Type B pancreatic cell (in vitro differentiated cells): ENCODE measurements at regions not wholly inside any gene's neighbourhood (a gene's known extent, or its start where the extent isn't known, plus 50 kb on each side); places are given as distances from the start of the nearest gene placed in this dataset.

Source experiments
- DNase-seq: peaks from one replicate; pipeline ENCODE4 v3.0.0; 2021; ENCODE audit warnings: mixed read lengths; ENCODE audit not compliant: unreplicated experiment; ENCODE audit errors: extremely low spot score
- H3K27ac Mint-ChIP-seq: 2 replicates; pipeline ENCODE4 v1.8.0; 2021; ENCODE audit warnings: mild to moderate bottlenecking, mixed read lengths
- H3K27me3 Mint-ChIP-seq: 2 replicates; pipeline ENCODE4 v1.8.0; 2021; ENCODE audit warnings: mixed read lengths
- H3K36me3 Mint-ChIP-seq: 2 replicates; pipeline ENCODE4 v1.8.0; 2021; ENCODE audit warnings: mixed read lengths
- H3K4me1 Mint-ChIP-seq: one replicate; pipeline ENCODE4 v1.8.0; 2021; ENCODE audit warnings: mixed read lengths; ENCODE audit not compliant: unreplicated experiment
- H3K4me3 Mint-ChIP-seq: 2 replicates; pipeline ENCODE4 v1.8.0; 2021; ENCODE audit warnings: mild to moderate bottlenecking, mixed read lengths
- H3K9me3 Mint-ChIP-seq: 2 replicates; pipeline ENCODE4 v1.8.0; 2021; ENCODE audit warnings: mixed read lengths
- CTCF ChIP-seq: fragments of 200-600 bp; sonication (generic); conservative IDR thresholded peaks from 2 replicates; pipeline ENCODE4 v1.5.0; 2021; ENCODE audit warnings: antibody characterized with exemption, mild to moderate bottlenecking

GRCh38 chr4:3660928-3661515 is 105.2 kb upstream of the ADRA2C start:
- H3K4me1 Mint-ChIP-seq: peaks cover 10% of the 10 kb centered on the region
- H3K27me3 Mint-ChIP-seq: peaks cover 33% of the 10 kb centered on the region
- H3K4me3 Mint-ChIP-seq: no peak overlapping the region
- no peaks in the 10 kb centered on the region for H3K9me3 Mint-ChIP-seq
- no peaks in the 10 kb centered on the region for H3K36me3 Mint-ChIP-seq
- no peak for DNase-seq
- no peak for TF ChIP-seq CTCF
- no peak overlapping the region for H3K27ac Mint-ChIP-seq

- no peak overlapping the region for H3K27ac Mint-ChIP-seq
- H3K9me3 Mint-ChIP-seq: no peaks in the 10 kb centered on the region
- no peak for TF ChIP-seq CTCF
- no peak overlapping the region for H3K4me3 Mint-ChIP-seq
- H3K4me1 Mint-ChIP-seq: peaks cover 14% of the 10 kb centered on the region
- DNase-seq: no peak
- H3K27me3 Mint-ChIP-seq: peaks cover 34% of the 10 kb centered on the region
- H3K36me3 Mint-ChIP-seq: no peaks in the 10 kb centered on the region
These were observed 105.9 kb upstream of the ADRA2C start for GRCh38 chr4:3660086-3660927.

- H3K27ac Mint-ChIP-seq: no peak overlapping the region
- H3K4me1 Mint-ChIP-seq: peaks cover 14% of the 10 kb centered on the region
- no peak for DNase-seq
- H3K4me3 Mint-ChIP-seq: no peak overlapping the region
- TF ChIP-seq CTCF: no peak
- H3K9me3 Mint-ChIP-seq: no peaks in the 10 kb centered on the region
- peaks cover 24% of the 10 kb centered on the region for H3K27me3 Mint-ChIP-seq
- H3K36me3 Mint-ChIP-seq: no peaks in the 10 kb centered on the region
These were observed 107.1 kb upstream of the ADRA2C start for GRCh38 chr4:3659131-3659530.

- no peak for TF ChIP-seq CTCF
- H3K4me1 Mint-ChIP-seq: peaks cover 14% of the 10 kb centered on the region
- no peak overlapping the region for H3K27ac Mint-ChIP-seq
- no peak overlapping the region for H3K4me3 Mint-ChIP-seq
- H3K36me3 Mint-ChIP-seq: no peaks in the 10 kb centered on the region
- H3K9me3 Mint-ChIP-seq: no peaks in the 10 kb centered on the region
- H3K27me3 Mint-ChIP-seq: peaks cover 27% of the 10 kb centered on the region
- DNase-seq: no peak
These were observed 107.7 kb upstream of the ADRA2C start for GRCh38 chr4:3658530-3658913.

- Mint-ChIP-seq H3K4me3 (no peak overlapping the region), H3K4me1 (peaks cover 14% of the 10 kb centered on the region), H3K9me3 (no peaks in the 10 kb centered on the region), H3K36me3 (no peaks in the 10 kb centered on the region), H3K27ac (no peak overlapping the region), H3K27me3 (peaks cover 27% of the 10 kb centered on the region)
- TF ChIP-seq CTCF: no peak
- DNase-seq: no peak
These were observed 108.2 kb upstream of the ADRA2C start for GRCh38 chr4:3657902-3658529.
